Hematopoietic multipotent progenitor cell (in vitro differentiated cells): ENCODE measurements at regions not wholly inside any gene's neighbourhood (a gene's known extent, or its start where the extent isn't known, plus 50 kb on each side); places are given as distances from the start of the nearest gene placed in this dataset.
A peak's percentile ranks its signal among the peaks of the same experiment; 100 is the strongest.

Source experiments
- DNase-seq, 3 donors: peaks; one replicate each; pipeline ENCODE4 v3.0.0-alpha.2; 2011 to 2015; ENCODE audit warnings: low read depth in 2 of 3, low spot score in 2 of 3

GRCh38 chr2:196383799-196384198 is 212.4 kb upstream of the STK17B start:
- no peak for DNase-seq

DNA sequence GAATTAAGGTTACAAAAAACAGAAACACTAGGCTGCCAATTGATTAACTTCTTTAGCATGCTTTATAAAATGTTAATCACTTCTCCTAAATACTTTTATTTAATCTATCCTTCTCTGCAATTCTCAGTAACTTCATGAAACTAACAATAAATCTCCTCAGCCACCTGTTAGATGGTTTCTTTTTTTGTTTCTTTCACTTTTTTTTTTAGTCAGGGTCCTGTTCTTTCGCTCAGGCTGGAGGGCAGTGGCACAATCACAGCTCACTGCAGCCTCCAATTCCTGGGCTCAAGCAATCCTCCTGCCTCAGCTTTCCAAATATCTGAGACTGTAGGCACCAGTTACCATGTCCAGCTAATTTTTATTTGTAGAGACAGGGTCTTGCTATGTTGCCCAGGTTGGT is 213.4 kb upstream of the STK17B start:
- DNase-seq, result no peak

DNA sequence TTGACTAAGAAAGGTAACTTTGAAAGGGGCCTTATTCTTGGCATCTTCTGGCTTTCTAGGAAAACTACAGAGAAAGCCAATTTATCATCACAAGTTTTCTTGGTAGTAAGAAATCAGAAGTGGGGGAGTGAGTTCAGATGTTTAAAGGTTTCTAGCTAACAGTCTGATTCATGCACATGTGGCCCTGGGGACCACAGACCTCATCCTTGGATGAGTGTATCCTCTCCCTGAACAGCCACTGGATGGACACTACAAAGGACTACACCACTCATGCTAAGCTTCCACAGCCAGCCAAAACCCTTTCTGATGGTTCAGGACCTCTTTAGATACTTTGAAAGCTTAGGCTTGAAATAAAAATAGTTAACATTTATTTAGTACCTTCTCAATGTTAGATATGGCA is 218.3 kb upstream of the STK17B start:
- DNase-seq, result no peak

GRCh38 chr2:196390243-196391148 is 219.1 kb upstream of the STK17B start:
- DNase-seq, result no peak

GRCh38 chr2:196391149-196391479 is 219.7 kb upstream of the STK17B start:
- DNase-seq, result no peak

DNA sequence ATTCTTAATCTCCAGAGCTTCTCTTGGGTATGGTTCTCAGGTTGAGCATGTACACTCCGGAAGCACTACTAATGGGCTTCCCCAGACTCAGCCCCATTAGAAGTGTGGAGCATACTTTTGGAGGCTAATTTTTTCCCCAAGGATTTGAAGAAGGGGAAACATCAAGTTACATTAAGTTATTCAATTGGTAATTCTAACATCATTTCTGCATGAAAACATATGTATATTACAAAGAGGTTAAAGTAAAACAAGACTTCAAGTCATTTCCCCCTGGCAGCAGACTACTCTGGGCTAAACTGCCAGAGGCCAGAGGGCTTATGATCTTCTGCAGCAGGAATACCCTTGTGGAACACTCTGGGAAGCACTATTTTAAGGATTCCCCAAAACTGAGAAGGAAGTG is 227.7 kb upstream of the STK17B start:
- DNase-seq, result no peak

DNA sequence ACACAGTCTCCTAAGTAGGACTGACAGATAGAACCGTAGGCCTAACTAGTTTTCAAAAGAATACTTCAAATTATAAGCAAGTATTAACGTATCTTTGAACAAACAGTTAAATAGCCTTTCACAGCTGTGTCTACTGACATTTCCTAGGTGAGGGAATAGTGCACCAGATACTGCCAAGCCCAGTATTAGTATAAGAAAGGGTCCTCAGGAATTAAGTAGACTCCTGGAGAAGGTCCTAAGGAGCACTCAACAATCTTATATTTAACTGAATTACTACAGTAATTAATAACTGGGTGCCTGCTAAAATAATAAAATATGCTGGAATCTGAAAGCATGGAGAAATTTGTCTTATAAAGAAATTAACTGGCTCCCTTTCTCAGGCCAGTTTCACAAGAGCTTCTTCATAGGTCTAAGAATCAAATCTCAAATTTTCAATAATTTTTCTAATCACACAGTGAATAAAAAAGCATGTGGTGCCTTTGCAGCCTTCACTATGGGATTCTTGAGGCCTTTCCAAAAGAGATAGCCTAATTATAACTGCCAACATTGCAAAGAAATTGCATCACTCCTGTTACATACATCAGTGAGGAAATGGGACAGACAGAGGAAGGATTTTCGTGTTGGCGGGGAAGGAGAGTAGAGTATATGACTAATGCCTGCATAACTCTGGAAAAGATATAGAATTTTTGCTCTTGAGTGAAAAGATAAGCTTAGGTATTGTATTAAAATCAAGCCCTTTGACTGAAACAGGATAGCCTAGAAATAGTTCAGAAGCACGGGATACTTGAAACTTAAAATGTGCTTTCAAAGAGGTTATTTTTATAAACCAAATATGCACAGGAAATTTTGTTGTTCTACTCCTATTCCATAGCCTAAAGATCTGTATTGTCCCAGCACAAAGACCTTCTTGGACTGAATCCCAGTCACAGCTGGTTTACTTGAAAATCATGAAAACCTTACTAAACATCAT is 228.6 kb upstream of the STK17B start:
- DNase-seq, result no peak

- no peak for DNase-seq
Observed at GRCh38 chr2:196403471-196403870, 232.1 kb upstream of the STK17B start.

- DNase-seq, result no peak
Observed at GRCh38 chr2:196404276-196404675, 232.9 kb upstream of the STK17B start.

DNA sequence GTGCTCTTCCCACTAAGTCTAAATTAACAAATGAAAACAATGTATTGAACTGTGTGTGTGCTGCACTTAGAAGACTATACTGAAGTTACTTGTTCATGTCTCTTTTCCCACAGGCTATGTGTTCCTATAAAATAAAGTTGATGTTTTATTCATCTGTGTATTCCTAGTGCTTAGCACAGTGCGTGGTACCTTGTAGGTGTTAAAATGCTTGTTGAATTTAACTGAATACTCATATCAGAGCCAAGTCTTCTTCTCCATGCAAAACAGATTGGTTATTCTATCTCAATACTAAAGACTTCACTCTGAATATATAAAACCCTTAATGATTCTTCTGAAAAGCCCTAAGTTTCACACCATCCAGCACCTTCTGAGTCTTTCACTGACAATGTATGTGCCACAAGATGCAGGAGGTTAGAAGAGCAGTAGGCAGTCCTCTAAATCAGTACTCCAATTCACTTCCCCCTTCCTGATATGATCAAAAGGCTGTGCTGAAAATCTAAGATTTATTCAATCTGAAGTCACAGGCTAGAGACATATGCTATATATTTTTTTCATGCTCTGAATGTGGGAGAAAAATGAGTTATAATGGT is 231.7 kb upstream of the CCDC150 start:
- no peak for DNase-seq

GRCh38 chr2:196409376-196409775 is 230.1 kb upstream of the CCDC150 start:
- DNase-seq, result no peak

DNA sequence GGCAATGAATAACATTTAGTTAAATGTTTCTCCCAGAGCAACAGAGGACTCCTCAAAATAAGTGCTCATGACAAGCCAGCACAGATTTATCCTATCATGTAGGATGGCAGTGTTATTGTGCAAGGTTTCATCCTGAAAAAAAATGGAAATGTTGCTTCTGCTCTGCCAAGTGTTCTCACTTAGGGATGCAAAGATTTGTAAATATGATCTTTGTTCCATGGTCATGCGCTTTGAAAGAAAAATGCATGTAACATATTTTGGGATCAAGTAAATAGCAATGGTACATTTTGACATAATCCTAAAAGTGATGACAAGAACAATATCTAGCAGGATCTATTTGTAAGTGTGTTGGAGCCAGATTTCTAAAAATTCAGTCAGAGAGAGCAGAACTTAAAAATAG is 229.5 kb upstream of the CCDC150 start:
- DNase-seq, result no peak

GRCh38 chr2:196413821-196414274 is 225.7 kb upstream of the CCDC150 start:
- DNase-seq, result peak in 1 of 3 donors; percentile 9

DNA sequence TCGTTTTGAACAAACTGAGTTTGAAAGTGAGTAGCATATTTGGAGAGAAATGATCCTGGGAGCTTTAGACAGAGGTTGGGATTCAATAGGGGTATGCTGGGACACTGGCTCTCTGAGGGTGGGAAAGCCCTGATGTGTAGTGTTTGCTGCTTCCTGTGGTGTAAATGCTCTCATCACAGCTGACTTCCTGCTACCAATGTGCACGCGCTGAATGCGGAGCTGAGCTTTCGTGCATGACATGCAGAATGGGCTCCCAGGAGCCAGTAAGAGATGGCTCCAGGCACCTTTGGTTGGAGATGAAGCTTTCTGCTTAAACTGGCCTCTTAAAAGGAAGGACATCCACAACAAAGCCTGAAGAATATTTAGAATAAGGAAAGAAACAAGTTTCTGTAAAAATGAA is 224.1 kb upstream of the CCDC150 start:
- DNase-seq, result no peak

DNA sequence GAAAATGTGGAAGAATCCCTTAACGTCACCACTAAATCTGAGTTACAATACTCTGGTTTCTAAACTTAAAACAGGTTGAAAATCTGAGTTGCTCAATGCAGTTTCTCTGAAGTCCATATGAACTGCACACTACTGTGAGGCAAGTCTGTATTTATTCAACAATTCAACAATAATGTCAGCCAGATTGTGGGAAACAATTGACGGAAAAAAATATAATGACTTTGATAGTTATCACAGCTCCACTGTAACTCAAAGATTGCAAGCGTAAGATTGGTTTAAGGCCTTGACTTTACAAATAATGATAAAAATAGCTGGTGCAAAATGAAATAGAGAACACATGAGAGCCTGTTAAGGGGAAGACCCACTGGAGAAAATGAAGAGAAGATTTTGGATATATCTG is 219.4 kb upstream of the CCDC150 start:
- DNase-seq, result no peak

DNA sequence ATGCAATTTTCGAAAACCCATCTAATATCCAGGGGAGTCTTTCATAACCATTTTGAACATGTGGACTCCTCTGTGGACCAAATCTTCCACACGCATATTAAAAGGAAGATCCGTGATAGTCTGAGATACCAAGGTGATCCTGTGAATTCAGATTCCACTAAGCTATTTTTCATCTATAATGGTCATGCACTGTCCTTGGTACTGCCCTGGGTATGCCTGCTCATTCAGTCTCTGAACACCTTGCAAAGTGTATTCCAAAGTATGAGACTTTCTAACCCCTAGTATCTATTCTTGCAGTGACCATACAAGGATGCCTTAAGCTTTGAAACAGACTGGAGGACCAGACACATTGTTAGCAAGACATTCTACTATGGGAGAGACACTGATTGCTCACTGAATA is 217.6 kb upstream of the CCDC150 start:
- DNase-seq, result no peak

GRCh38 chr2:196422361-196422760 is 217.2 kb upstream of the CCDC150 start:
- no peak for DNase-seq

DNA sequence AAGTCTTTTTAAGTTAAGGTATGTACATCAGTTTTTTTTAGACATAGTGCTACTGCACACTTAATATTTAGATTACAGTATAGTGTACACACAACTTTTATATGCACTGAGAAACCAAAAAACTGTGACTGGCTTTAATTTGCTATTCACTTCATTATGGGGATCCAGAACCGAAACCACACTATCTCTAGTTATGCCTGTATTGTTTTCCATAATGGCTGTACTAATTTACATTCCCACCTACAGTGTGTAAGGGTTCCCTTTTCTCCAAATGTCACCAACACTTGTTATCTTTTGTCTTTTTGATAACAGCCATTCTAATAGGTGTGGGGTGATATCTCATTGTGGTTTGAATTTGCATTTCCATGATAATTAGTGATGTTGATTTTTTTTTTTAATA is 213.4 kb upstream of the CCDC150 start:
- no peak for DNase-seq

GRCh38 chr2:196427986-196428634 is 211.4 kb upstream of the CCDC150 start:
- DNase-seq, result peak in 1 of 3 donors; percentile 53

DNA sequence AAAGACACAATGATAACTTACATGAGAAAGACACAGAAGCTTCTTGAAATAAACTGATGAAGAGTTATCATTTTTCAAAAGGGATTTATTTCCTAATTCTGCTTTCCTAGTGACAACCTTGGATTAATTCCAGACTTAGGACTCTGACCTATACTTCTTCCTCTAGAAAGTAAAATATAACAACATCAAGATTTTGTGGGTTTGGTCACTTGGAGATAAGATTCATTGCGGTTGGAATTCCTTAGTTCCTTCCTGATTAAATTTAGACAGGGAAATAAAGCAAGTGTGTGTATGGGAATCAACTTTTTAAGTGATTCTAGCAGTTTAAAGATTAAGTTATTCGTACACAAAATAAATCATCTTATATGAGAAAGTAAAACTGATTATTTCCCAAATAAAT is 208.4 kb upstream of the CCDC150 start:
- DNase-seq, result no peak

GRCh38 chr2:196431957-196432356 is 207.6 kb upstream of the CCDC150 start:
- peak in 2 of 3 donors; percentile 20 to 39 for DNase-seq
